Tibial artery (tissue), 4 donors: ENCODE measurements at regions not wholly inside any gene's neighbourhood (a gene's known extent, or its start where the extent isn't known, plus 50 kb on each side); places are given as distances from the start of the nearest gene placed in this dataset.

Source experiments
- DNase-seq, 2 donors: peaks; one replicate each; pipeline ENCODE4 v3.0.0-alpha.2; 2019
- H3K27ac ChIP-seq, 2 donors: fragments of 200-600 bp; sonication (generic) in 1 of 2; 1 replicate in 1 of 2; 2 replicates in 1 of 2; pipeline ENCODE4 v1.5.1; 2018 to 2019; ENCODE audit warnings: mild to moderate bottlenecking in 1 of 2
- H3K27me3 ChIP-seq, 2 donors: fragments of 200-600 bp; sonication (generic) in 1 of 2; one replicate each; pipeline versions ENCODE4 v1.5.1 to v1.6.0; 2016 to 2019
- H3K36me3 ChIP-seq, 3 donors: fragments of 200-600 bp; sonication (generic) in 2 of 3; one replicate each; pipeline ENCODE4 v1.5.1; 2016 to 2019; ENCODE audit warnings: mild to moderate bottlenecking in 2 of 3
- H3K4me1 ChIP-seq, 4 donors: fragments of 200-600 bp; sonication (generic) in 2 of 4; 1 replicate in 3 of 4; 2 replicates in 1 of 4; pipeline ENCODE4 v1.5.1; 2016 to 2019
- H3K4me3 ChIP-seq, 2 donors: fragments of 200-600 bp; sonication (generic) in 1 of 2; 1 replicate in 1 of 2; 2 replicates in 1 of 2; pipeline ENCODE4 v1.5.1; 2018 to 2019; ENCODE audit warnings: mild to moderate bottlenecking in 2 of 2
- H3K9me3 ChIP-seq, 3 donors: fragments of 200-600 bp; sonication (generic) in 1 of 3; one replicate each; pipeline ENCODE4 v1.5.1; 2016 to 2019
- CTCF ChIP-seq, 2 experiments: fragments of 200-600 bp in 1 of 2; fragments of 450-650 bp in 1 of 2; IDR thresholded peaks; one replicate each; pipeline ENCODE4 v1.5.1; 2017 to 2019; ENCODE audit warnings: antibody characterized with exemption in 2 of 2, mild to moderate bottlenecking in 1 of 2, moderate library complexity in 1 of 2
- intact Hi-C: fragments of 100-400 bp; cut with DNase I; formaldehyde crosslinking; loops from one replicate; pipeline ENCODE4 v1.15.0; 2023; ENCODE audit warnings: low total_unique reads

- no peaks in the 10 kb centered on the region for H3K36me3 ChIP-seq
- H3K27ac ChIP-seq = no peak overlapping the region
- H3K4me1 ChIP-seq = no peaks in the 10 kb centered on the region
- DNase-seq = no peak
- H3K9me3 ChIP-seq = no peaks in the 10 kb centered on the region
- TF ChIP-seq CTCF (IDR thresholded peaks at IDR 0.05) = no peak
- intact Hi-C loops = no loop called here
- no peaks in the 10 kb centered on the region for H3K27me3 ChIP-seq
- no peak overlapping the region for H3K4me3 ChIP-seq
These were observed 755.7 kb downstream of the KCNA4 start for GRCh38 chr11:29260939-29261705.

GRCh38 chr11:29258411-29258810 lies 758.4 kb downstream of the KCNA4 start:
- H3K36me3 ChIP-seq = no peaks in the 10 kb centered on the region
- H3K27ac ChIP-seq = no peak overlapping the region
- no peaks in the 10 kb centered on the region for H3K27me3 ChIP-seq
- H3K4me3 ChIP-seq = no peak overlapping the region
- no peak for DNase-seq
- no peaks in the 10 kb centered on the region for H3K4me1 ChIP-seq
- no peaks in the 10 kb centered on the region for H3K9me3 ChIP-seq
- intact Hi-C loops = no loop called here
- TF ChIP-seq CTCF (IDR thresholded peaks at IDR 0.05) = no peak

GRCh38 chr11:29256580-29256979 lies 760.2 kb downstream of the KCNA4 start:
- H3K27ac ChIP-seq = no peak overlapping the region
- no peak overlapping the region for H3K4me3 ChIP-seq
- no peak for TF ChIP-seq CTCF (IDR thresholded peaks at IDR 0.05)
- intact Hi-C loops = no loop called here
- no peaks in the 10 kb centered on the region for H3K9me3 ChIP-seq
- H3K27me3 ChIP-seq = no peaks in the 10 kb centered on the region
- H3K36me3 ChIP-seq = no peaks in the 10 kb centered on the region
- no peak for DNase-seq
- no peaks in the 10 kb centered on the region for H3K4me1 ChIP-seq

- Histone ChIP-seq H3K27ac (no peak overlapping the region), H3K4me1 (no peaks in the 10 kb centered on the region), H3K36me3 (no peaks in the 10 kb centered on the region), H3K27me3 (no peaks in the 10 kb centered on the region), H3K4me3 (no peak overlapping the region), H3K9me3 (no peaks in the 10 kb centered on the region)
- TF ChIP-seq CTCF (IDR thresholded peaks at IDR 0.05) = no peak
- intact Hi-C loops = no loop called here
- no peak for DNase-seq
These were observed 761.4 kb downstream of the KCNA4 start for GRCh38 chr11:29255401-29255800.

- H3K4me3 ChIP-seq = no peak overlapping the region
- H3K9me3 ChIP-seq = no peaks in the 10 kb centered on the region
- H3K27me3 ChIP-seq = no peaks in the 10 kb centered on the region
- H3K36me3 ChIP-seq = no peaks in the 10 kb centered on the region
- H3K4me1 ChIP-seq = no peaks in the 10 kb centered on the region
- no peak for DNase-seq
- TF ChIP-seq CTCF (IDR thresholded peaks at IDR 0.05) = no peak
- intact Hi-C loops = no loop called here
- H3K27ac ChIP-seq = no peak overlapping the region
These were observed 765.1 kb downstream of the KCNA4 start for GRCh38 chr11:29251738-29252137.

GRCh38 chr11:29249713-29250112 lies 767.1 kb downstream of the KCNA4 start:
- no peak overlapping the region for H3K4me3 ChIP-seq
- no peak for TF ChIP-seq CTCF (IDR thresholded peaks at IDR 0.05)
- DNase-seq = no peak
- intact Hi-C loops = no loop called here
- H3K36me3 ChIP-seq = no peaks in the 10 kb centered on the region
- no peaks in the 10 kb centered on the region for H3K9me3 ChIP-seq
- H3K27ac ChIP-seq = no peak overlapping the region
- H3K27me3 ChIP-seq = no peaks in the 10 kb centered on the region
- H3K4me1 ChIP-seq = no peaks in the 10 kb centered on the region
